ENCODE measurements at regions not wholly inside any gene's neighbourhood (a gene's known extent, or its start where the extent isn't known, plus 50 kb on each side); places are given as distances from the start of the nearest gene placed in this dataset.
"Not testable (repeated sequence)": the region's sequence is repeated elsewhere in the genome, so short reads cannot be mapped to it uniquely, and the experiment has no call there.

GRCh38 chr5:92147266-92147665 is 764.1 kb upstream of the ARRDC3 start:
- Histone ChIP-seq H3K27me3 (no peaks in the 10 kb centered on the region), H3K4me3 (no peak overlapping the region), H3K9me3 (no peaks in the 10 kb centered on the region), H3K36me3 (no peaks in the 10 kb centered on the region)
- DNase-seq, result no peak

DNA sequence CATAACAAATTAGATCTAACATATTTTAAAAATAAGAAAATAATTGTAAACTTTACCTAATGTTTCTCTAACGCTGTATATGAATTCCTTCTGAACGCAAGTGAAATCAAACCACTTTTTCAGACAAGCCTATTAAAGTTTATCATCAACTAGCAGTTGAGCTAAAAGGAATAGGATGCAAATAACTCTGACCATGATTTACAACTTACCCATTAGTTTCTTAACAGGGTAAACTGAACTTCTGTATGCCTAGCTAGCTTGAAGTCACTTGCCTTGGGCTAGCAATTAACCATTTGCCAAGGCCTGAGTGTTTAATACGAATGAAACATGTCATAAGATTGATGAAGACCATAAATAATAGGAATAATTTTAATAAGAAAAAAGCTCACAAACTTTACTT is 762.7 kb upstream of the ARRDC3 start:
- no peak for DNase-seq
- Histone ChIP-seq H3K36me3 (no peaks in the 10 kb centered on the region), H3K4me3 (no peak overlapping the region), H3K9me3 (no peaks in the 10 kb centered on the region), H3K27me3 (no peaks in the 10 kb centered on the region)

DNA sequence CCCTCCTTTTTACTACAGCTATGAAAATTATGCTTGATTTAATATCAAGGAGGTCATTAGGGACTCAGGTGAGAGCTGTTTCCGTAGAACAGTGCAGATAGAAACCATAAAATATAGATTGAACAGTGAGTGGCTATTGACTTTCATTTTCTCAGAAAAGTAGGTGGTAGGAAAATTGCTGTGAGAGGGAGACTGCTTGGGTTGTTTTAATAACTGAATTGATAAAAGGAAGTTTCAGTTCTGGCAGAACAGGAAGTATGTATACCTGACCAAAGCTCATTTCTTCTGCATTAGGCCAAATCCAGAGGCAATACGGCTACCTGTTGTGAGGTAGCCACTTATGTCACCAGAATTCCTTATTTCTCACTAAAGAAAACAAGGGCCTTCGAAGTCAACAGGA is 761.7 kb upstream of the ARRDC3 start:
- H3K27me3 ChIP-seq, result no peaks in the 10 kb centered on the region
- no peak for DNase-seq
- H3K4me3 ChIP-seq, result no peak overlapping the region
- no peaks in the 10 kb centered on the region for H3K9me3 ChIP-seq
- no peaks in the 10 kb centered on the region for H3K36me3 ChIP-seq

DNA sequence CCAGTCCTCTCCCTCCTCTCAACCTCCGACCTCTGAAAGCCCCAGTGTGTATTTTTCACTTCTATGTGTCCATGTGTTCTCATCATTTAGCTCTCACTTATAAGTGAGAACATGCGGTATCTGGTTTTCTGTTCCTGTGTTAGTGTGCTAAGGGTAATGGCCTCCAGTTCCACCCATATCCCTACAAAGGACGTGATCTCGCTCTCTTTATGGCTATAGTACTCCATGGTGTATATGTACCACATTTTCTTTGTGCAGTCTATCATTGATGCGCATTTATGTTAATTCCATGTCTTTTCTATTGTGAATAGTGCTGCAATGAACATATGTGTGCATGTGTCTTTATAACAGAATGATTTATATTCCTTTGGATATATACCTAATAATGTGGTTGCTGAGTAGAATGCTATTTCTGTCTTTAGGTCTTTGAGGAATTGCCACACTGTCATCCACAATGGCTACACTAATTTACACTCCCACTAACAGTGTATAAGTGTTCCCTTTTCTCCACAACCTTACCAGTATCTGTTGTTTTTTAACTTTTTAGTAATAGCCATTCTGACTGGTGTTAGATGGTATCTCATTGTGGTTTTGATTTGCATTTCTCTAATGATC is 749.3 kb upstream of the ARRDC3 start:
- H3K9me3 ChIP-seq, DNase-seq, H3K4me3 ChIP-seq, H3K36me3 ChIP-seq, H3K27me3 ChIP-seq: not testable (repeated sequence)

GRCh38 chr5:92126182-92126581 is 743.1 kb upstream of the ARRDC3 start:
- Histone ChIP-seq H3K4me3 (no peak overlapping the region), H3K36me3 (no peaks in the 10 kb centered on the region), H3K9me3 (no peaks in the 10 kb centered on the region), H3K27me3 (no peaks in the 10 kb centered on the region)
- DNase-seq, result no peak

- H3K4me3 ChIP-seq, result no peak overlapping the region
- H3K9me3 ChIP-seq, result no peaks in the 10 kb centered on the region
- H3K36me3 ChIP-seq, result no peaks in the 10 kb centered on the region
- H3K27me3 ChIP-seq, result peaks cover 2% of the 10 kb centered on the region; the same call in 1 of the 2 replicates
- no peak for DNase-seq
These were observed 736.0 kb upstream of the ARRDC3 start for GRCh38 chr5:92119110-92119509.

DNA sequence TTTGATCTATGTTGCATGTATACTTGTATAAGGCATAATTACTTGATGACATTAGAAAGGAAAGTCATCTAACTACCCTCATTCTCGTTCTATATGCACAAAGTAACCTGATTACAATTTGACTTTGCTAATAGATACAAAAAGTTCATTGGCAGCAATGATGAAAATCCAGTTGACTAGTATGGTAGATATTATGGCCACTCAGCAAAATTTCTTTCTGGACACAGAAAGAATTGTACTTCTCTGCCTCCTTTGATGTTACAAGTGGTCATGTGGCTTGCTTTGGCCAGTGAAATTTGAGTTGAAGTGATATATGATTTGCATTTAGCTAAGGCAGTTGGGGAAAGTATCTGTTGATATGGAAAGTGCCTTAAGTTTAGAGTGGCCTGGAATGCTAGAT is 723.7 kb upstream of the ARRDC3 start:
- no peak overlapping the region for H3K4me3 ChIP-seq
- H3K9me3 ChIP-seq, result no peaks in the 10 kb centered on the region
- H3K36me3 ChIP-seq, result no peaks in the 10 kb centered on the region
- no peaks in the 10 kb centered on the region for H3K27me3 ChIP-seq
- DNase-seq, result no peak

- Histone ChIP-seq H3K9me3 (no peaks in the 10 kb centered on the region), H3K4me3 (no peak overlapping the region), H3K27me3 (no peaks in the 10 kb centered on the region), H3K36me3 (no peaks in the 10 kb centered on the region)
- no peak for DNase-seq
These were observed 721.0 kb upstream of the ARRDC3 start for GRCh38 chr5:92104126-92104525.

DNA sequence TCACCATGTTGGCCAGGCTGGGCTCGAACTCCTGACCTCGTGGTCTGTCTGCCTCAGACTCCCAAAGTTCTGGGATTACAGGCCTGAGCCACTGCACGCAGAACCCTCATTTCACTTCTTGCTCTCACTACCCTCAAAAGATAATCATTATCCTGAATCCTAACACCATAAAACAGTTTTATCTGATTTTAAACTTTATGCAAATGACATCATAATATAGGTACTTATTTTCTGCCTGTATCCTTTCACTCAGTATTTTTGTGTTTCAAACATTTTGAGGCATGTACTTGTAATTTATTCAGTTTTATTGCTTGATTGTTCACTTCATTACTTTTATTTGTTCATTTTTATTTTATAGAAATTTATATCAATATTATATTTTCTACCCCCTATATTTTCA is 719.2 kb upstream of the ARRDC3 start:
- no peaks in the 10 kb centered on the region for H3K27me3 ChIP-seq
- no peaks in the 10 kb centered on the region for H3K9me3 ChIP-seq
- H3K4me3 ChIP-seq, result no peak overlapping the region
- no peaks in the 10 kb centered on the region for H3K36me3 ChIP-seq
- no peak for DNase-seq

DNA sequence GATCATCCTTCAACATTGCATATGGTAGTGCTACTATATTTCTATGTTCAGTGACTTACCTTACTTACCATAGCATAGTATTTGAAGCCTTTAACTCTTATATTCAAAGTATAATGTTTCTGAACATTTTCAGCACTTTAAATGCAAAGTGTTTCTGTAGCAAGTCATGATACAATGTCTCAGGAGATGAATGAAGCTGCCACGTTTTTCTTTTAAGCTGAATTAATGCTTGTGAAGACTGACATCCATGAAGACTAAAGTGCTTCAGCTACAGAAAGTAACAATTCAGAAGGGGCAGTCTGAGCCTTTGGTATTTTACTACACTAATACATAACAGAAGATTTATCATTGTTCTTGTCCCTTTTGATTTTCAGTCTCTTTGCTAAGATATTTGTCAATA is 709.1 kb upstream of the ARRDC3 start:
- DNase-seq, result no peak

GRCh38 chr5:92086059-92086811 is 703.1 kb upstream of the ARRDC3 start:
- no peak overlapping the region for H3K4me3 ChIP-seq
- DNase-seq, result no peak
- no peaks in the 10 kb centered on the region for H3K27me3 ChIP-seq

More for the DNA sequence above, 709.1 kb upstream of the ARRDC3 start:
- Histone ChIP-seq H3K9me3 (no peaks in the 10 kb centered on the region), H3K4me3 (no peak overlapping the region), H3K36me3 (no peaks in the 10 kb centered on the region), H3K27me3 (no peaks in the 10 kb centered on the region)

DNA sequence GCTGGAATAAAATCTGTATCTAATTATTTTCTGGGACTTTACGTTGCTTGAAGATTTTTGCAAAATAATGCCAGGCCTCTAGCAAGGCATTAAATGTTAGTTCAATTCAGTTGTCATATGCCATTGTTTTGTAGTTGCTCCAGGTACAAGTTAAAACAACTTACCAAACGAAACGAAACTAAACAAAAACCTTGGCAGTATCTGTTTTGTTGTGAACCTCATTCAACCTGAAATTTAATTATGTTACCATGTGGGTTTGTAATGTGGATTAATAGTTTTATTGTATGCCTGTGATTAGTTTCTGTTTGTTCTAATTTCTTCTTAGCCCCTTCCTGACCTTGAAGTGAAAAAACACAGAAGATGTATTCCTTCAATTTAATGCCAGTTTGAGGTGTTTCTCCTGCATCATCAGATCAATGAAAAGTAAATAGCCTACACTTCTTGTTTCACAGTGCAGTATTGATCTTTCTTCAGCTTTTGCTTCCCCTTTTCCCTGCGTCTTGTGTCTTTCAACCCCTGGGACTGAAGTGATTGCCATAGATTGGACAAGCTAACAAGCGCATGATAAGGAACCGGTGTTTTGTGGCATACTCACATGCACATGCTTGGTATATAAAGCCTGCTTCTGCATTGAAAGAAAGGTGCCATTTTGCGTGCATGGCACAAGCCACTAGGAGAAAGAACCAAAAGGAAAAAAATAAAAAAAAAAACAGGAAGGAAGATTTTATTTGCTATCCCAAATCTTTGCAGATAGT is 699.0 kb upstream of the ARRDC3 start:
- Histone ChIP-seq H3K27me3 (no peaks in the 10 kb centered on the region), H3K36me3 (no peaks in the 10 kb centered on the region), H3K9me3 (no peaks in the 10 kb centered on the region), H3K4me3 (peak overlapping the region; percentile 45)
- no peak for DNase-seq

More at GRCh38 chr5:92086059-92086811, 703.1 kb upstream of the ARRDC3 start:
- no peaks in the 10 kb centered on the region for H3K9me3 ChIP-seq
- no peaks in the 10 kb centered on the region for H3K36me3 ChIP-seq

- H3K27me3 ChIP-seq, result no peaks in the 10 kb centered on the region; the same call in 1 of the 2 replicates
These were observed 687.7 kb upstream of the ARRDC3 start for GRCh38 chr5:92070786-92071185.

GRCh38 chr5:92064993-92065392 is 681.9 kb upstream of the ARRDC3 start:
- Histone ChIP-seq H3K9me3 (no peaks in the 10 kb centered on the region), H3K36me3 (no peaks in the 10 kb centered on the region), H3K27me3 (no peaks in the 10 kb centered on the region), H3K4me3 (no peak overlapping the region)
- no peak for DNase-seq

More at GRCh38 chr5:92070786-92071185, 687.7 kb upstream of the ARRDC3 start:
- Histone ChIP-seq H3K36me3 (no peaks in the 10 kb centered on the region), H3K4me3 (no peak overlapping the region), H3K9me3 (no peaks in the 10 kb centered on the region)
- DNase-seq, result no peak

DNA sequence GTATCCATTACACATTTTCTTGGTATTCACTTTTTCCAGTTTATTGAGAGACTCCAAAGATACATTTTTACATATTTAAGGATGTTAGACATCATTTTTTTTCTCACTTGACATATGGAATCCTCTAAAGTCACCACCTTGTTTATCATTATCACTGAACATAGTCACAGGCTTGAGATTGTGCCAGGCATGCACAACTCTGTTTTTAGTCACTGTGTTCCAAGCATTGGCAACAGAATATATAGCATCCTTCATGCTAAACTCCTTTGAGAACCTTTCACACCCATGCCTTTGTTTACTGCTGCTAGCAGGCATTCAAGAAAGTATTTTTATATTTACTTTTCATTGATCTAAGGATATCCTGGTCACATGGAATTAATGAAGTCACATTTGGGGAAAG is 668.6 kb upstream of the ARRDC3 start:
- DNase-seq, result no peak
- Histone ChIP-seq H3K9me3 (no peaks in the 10 kb centered on the region; the same call in 1 of the 2 replicates), H3K27me3 (no peaks in the 10 kb centered on the region), H3K36me3 (no peaks in the 10 kb centered on the region), H3K4me3 (no peak overlapping the region)

- no peaks in the 10 kb centered on the region for H3K27me3 ChIP-seq
- DNase-seq, result no peak
These were observed 667.9 kb upstream of the ARRDC3 start for GRCh38 chr5:92050970-92051369.

DNA sequence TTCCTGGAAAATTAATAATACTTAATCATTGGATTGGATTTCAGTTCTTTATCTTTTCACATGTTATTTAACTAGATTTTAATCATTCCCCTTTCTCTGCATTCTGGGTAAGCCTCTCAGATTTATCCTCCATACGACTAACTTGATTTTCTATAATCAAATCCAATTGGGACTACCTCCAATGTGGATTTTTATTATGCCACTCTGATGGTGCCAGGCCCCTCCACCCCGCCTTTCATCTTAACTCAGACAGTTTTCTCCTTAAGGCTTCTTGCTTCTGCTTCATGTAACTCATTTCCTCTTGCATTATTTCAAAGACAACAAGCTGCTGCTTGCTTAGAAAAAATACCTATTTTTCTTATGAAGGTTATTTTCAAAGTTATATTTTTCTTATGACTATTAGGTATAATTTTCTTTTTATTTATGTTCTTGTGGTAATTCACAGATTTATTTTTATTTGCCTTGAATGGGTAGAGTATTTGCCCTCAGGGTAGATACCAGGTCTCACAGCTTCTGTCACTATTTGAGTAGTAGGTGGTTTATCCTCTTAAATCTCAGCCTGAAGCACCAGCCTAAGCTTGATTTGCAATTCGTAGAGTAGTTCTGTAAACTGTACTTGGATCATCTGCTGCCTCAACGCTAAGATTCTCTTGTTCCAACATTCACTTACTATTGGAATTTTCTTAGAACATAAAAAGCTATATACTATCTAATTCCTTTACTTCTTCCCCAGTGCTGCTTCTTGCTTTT is 659.0 kb upstream of the ARRDC3 start:
- no peak for DNase-seq
- no peaks in the 10 kb centered on the region for H3K9me3 ChIP-seq
- no peaks in the 10 kb centered on the region for H3K27me3 ChIP-seq
- no peaks in the 10 kb centered on the region for H3K36me3 ChIP-seq
- no peak overlapping the region for H3K4me3 ChIP-seq

More at GRCh38 chr5:92050970-92051369, 667.9 kb upstream of the ARRDC3 start:
- Histone ChIP-seq H3K4me3 (no peak overlapping the region), H3K36me3 (no peaks in the 10 kb centered on the region), H3K9me3 (no peaks in the 10 kb centered on the region; the same call in 1 of the 2 replicates)
